Liver (tissue), 8 donors: ENCODE measurements at regions not wholly inside any gene's neighbourhood (a gene's known extent, or its start where the extent isn't known, plus 50 kb on each side); places are given as distances from the start of the nearest gene placed in this dataset.
A peak's percentile ranks its signal among the peaks of the same experiment; 100 is the strongest.

Experiments used
- DNase-seq: peaks from one replicate; pipeline ENCODE4 v3.0.0-alpha.2; 2017; ENCODE audit warnings: low spot score
- H3K27ac ChIP-seq, 2 donors: one replicate each; pipeline ENCODE4 v1.7.0; 2013; ENCODE audit warnings: inconsistent platforms in 2 of 2, low read length in 2 of 2, control low read depth in 1 of 2, low read depth in 1 of 2, mild to moderate bottlenecking in 1 of 2
- H3K27me3 ChIP-seq, 4 donors: one replicate each; pipeline versions ENCODE4 v1.6.1 to v1.7.0; 2013; ENCODE audit warnings: low read length in 3 of 4, inconsistent platforms in 1 of 4, mild to moderate bottlenecking in 1 of 4, moderate library complexity in 1 of 4; ENCODE audit not compliant: control insufficient read depth in 4 of 4, insufficient read depth in 4 of 4
- H3K36me3 ChIP-seq, 4 donors: one replicate each; pipeline versions ENCODE4 v1.6.1 to v1.7.0; 2013; ENCODE audit warnings: low read length in 3 of 4, mild to moderate bottlenecking in 3 of 4, low read depth in 1 of 4, moderate library complexity in 1 of 4; ENCODE audit not compliant: control insufficient read depth in 4 of 4, insufficient read depth in 3 of 4
- H3K4me1 ChIP-seq, 4 donors: one replicate each; pipeline versions ENCODE4 v1.6.1 to v1.7.0; 2013; ENCODE audit warnings: low read length in 3 of 4, mild to moderate bottlenecking in 3 of 4, moderate library complexity in 1 of 4; ENCODE audit not compliant: control insufficient read depth in 4 of 4, insufficient read depth in 4 of 4
- H3K4me3 ChIP-seq, 3 donors: one replicate each; pipeline versions ENCODE4 v1.6.1 to v1.7.0; 2013; ENCODE audit warnings: low read length in 3 of 3, control low read depth in 1 of 3, low read depth in 1 of 3, mild to moderate bottlenecking in 1 of 3
- H3K9ac ChIP-seq, 2 donors: one replicate each; pipeline ENCODE4 v1.7.0; 2013; ENCODE audit warnings: low read length in 2 of 2, mild to moderate bottlenecking in 2 of 2, moderate library complexity in 2 of 2, control low read depth in 1 of 2, low read depth in 1 of 2
- H3K9me3 ChIP-seq, 4 donors: one replicate each; pipeline versions ENCODE4 v1.6.1 to v1.7.0; 2013; ENCODE audit warnings: low read length in 3 of 4; ENCODE audit not compliant: control insufficient read depth in 4 of 4
- ATF3 ChIP-seq: IDR thresholded peaks from 2 replicates; pipeline ENCODE4 v1.6.1; 2016; ENCODE audit warnings: antibody characterized with exemption
- CTCF ChIP-seq: fragments of 150-350 bp; IDR thresholded peaks from 2 replicates; pipeline ENCODE4 v1.5.1; 2017; ENCODE audit warnings: improper control_type of control experiment, low read depth, low read length; ENCODE audit not compliant: missing input control
- FOXA1 ChIP-seq: IDR thresholded peaks from 2 replicates; pipeline ENCODE4 v1.6.1; 2016; ENCODE audit warnings: antibody characterized with exemption
- FOXA2 ChIP-seq: IDR thresholded peaks from 2 replicates; pipeline ENCODE4 v1.6.1; 2016; ENCODE audit warnings: antibody characterized with exemption
- GABPA ChIP-seq, 2 donors: IDR thresholded peaks in 1 of 2; conservative IDR thresholded peaks in 1 of 2; 2 replicates each; pipeline ENCODE4 v1.6.1; 2016; ENCODE audit warnings: antibody characterized with exemption in 2 of 2, mild to moderate bottlenecking in 1 of 2, moderate library complexity in 1 of 2
- HNF4A ChIP-seq, 2 donors: conservative IDR thresholded peaks; 2 replicates each; pipeline ENCODE4 v1.6.1; 2016; ENCODE audit warnings: antibody characterized with exemption in 2 of 2, mild to moderate bottlenecking in 2 of 2
- HNF4G ChIP-seq: IDR thresholded peaks from 2 replicates; pipeline ENCODE4 v1.6.1; 2016; ENCODE audit warnings: antibody characterized with exemption
- MAX ChIP-seq: IDR thresholded peaks from 2 replicates; pipeline ENCODE4 v1.6.1; 2016; ENCODE audit warnings: antibody characterized with exemption
- NR2F2 ChIP-seq: IDR thresholded peaks from 2 replicates; pipeline ENCODE4 v1.6.1; 2016; ENCODE audit warnings: antibody characterized with exemption
- RAD21 ChIP-seq, 2 donors: IDR thresholded peaks; 2 replicates each; pipeline ENCODE4 v1.6.1; 2016; ENCODE audit warnings: antibody characterized with exemption in 2 of 2, mild to moderate bottlenecking in 2 of 2
- REST ChIP-seq: IDR thresholded peaks from 2 replicates; pipeline ENCODE4 v1.6.1; 2016; ENCODE audit warnings: antibody characterized with exemption, mild to moderate bottlenecking
- RXRA ChIP-seq, 2 donors: IDR thresholded peaks; 2 replicates each; pipeline ENCODE4 v1.6.1; 2017 to 2018; ENCODE audit warnings: antibody characterized with exemption in 2 of 2, mild to moderate bottlenecking in 1 of 2
- SP1 ChIP-seq: IDR thresholded peaks from 2 replicates; pipeline ENCODE4 v1.6.1; 2018; ENCODE audit warnings: antibody characterized with exemption, mild to moderate bottlenecking
- TAF1 ChIP-seq: conservative IDR thresholded peaks from 2 replicates; pipeline ENCODE4 v1.6.1; 2016; ENCODE audit warnings: antibody characterized with exemption, mild to moderate bottlenecking
- ZBTB33 ChIP-seq: IDR thresholded peaks from 2 replicates; pipeline ENCODE4 v1.6.1; 2016; ENCODE audit warnings: antibody characterized with exemption
- WGBS: extraction: QIAGEN DNeasy Blood & Tissue Kit; methylation state at CpG from one replicate; pipeline ENCODE4 v1.1.7; 2013; 5-methylcytosine and 5-hydroxymethylcytosine counted together
- donor health status: healthy.
- donor health status: healthy.
- donor health status: healthy.
- donor health status: healthy.
- donor health status: healthy.

- H3K9me3 ChIP-seq, result no peaks in the 10 kb centered on the region
- H3K4me1 ChIP-seq, result no peaks in the 10 kb centered on the region
- no peak overlapping the region for H3K4me3 ChIP-seq
- TF ChIP-seq FOXA1 (no peak), SP1 (no peak), HNF4A (conservative IDR thresholded peaks at IDR 0.05) (peak in 1 of 2 donors; percentile 52), ZBTB33 (no peak), CTCF (no peak), ATF3 (no peak), FOXA2 (no peak), RAD21 (IDR thresholded peaks at IDR 0.05) (no peak), NR2F2 (no peak)
- WGBS, result 29% methylated on average over 1 of the region's 1 CpG
- no peaks in the 10 kb centered on the region for H3K36me3 ChIP-seq
- DNase-seq, result no peak
- no peaks in the 10 kb centered on the region for H3K27me3 ChIP-seq
- H3K27ac ChIP-seq, result no peak overlapping the region
- no peak overlapping the region for H3K9ac ChIP-seq
These were observed 180.7 kb upstream of the EGFLAM start for GRCh38 chr5:38077652-38078051.

GRCh38 chr5:38071831-38072694 is 186.3 kb upstream of the EGFLAM start:
- Histone ChIP-seq H3K36me3 (no peaks in the 10 kb centered on the region), H3K27me3 (no peaks in the 10 kb centered on the region), H3K27ac (no peak overlapping the region), H3K9ac (no peak overlapping the region), H3K4me1 (peaks cover 0 to 9% (median 6%) of the 10 kb centered on the region in 4 donors), H3K4me3 (no peak overlapping the region), H3K9me3 (no peaks in the 10 kb centered on the region)
- TF ChIP-seq RXRA (IDR thresholded peaks at IDR 0.05), result no peak
- TF ChIP-seq MAX, result no peak
- TF ChIP-seq TAF1, result no peak
- DNase-seq, result no peak
- WGBS, result 87% methylated on average over 9 of the region's 9 CpGs

- Histone ChIP-seq H3K4me3 (no peak overlapping the region), H3K4me1 (peaks cover 0 to 9% (median 6%) of the 10 kb centered on the region in 4 donors), H3K27me3 (no peaks in the 10 kb centered on the region), H3K9ac (no peak overlapping the region), H3K27ac (no peak overlapping the region), H3K36me3 (no peaks in the 10 kb centered on the region), H3K9me3 (peaks cover 0 to 2% (median 0%) of the 10 kb centered on the region in 4 donors)
- 95% methylated on average over 6 of the region's 6 CpGs for WGBS
- DNase-seq, result no peak
- TF ChIP-seq GABPA (IDR thresholded peaks at IDR 0.05 in 1 of 2, conservative IDR thresholded peaks at IDR 0.05 in 1 of 2) (no peak), REST (no peak), ATF3 (no peak), SP1 (no peak), FOXA2 (no peak), RAD21 (IDR thresholded peaks at IDR 0.05) (no peak), FOXA1 (no peak), TAF1 (no peak), HNF4G (no peak)
These were observed 187.9 kb upstream of the EGFLAM start for GRCh38 chr5:38070304-38070950.
